Astrocyte of the cerebellum (primary cell): ENCODE measurements at regions not wholly inside any gene's neighbourhood (a gene's known extent, or its start where the extent isn't known, plus 50 kb on each side); places are given as distances from the start of the nearest gene placed in this dataset.

Experiments
- DNase-seq: peaks from one replicate; pipeline ENCODE4 v3.0.0-alpha.2; 2011; ENCODE audit warnings: low read depth
- H3K4me3 ChIP-seq: 2 replicates; pipeline ENCODE4 v1.5.1; 2011; ENCODE audit warnings: mild to moderate bottlenecking, low read depth, low read length, moderate library complexity
- CTCF ChIP-seq: IDR thresholded peaks from 2 replicates; pipeline ENCODE4 v1.5.1; 2012; ENCODE audit warnings: low read length, low read depth, moderate library complexity, mild to moderate bottlenecking; ENCODE audit errors: missing control alignments
- in situ Hi-C: cut with HindIII; loops from 2 replicates; pipeline ENCODE4 v1.10.0; 2017; ENCODE audit warnings: low sequenced_read_pairs

GRCh38 chr21:34289856-34290255 lies 74.0 kb upstream of the KCNE2 start:
- no peak overlapping the region for H3K4me3 ChIP-seq
- in situ Hi-C loops = no loop called here
- TF ChIP-seq CTCF = no peak
- no peak for DNase-seq

GRCh38 chr21:34296878-34297277 lies 66.9 kb upstream of the KCNE2 start:
- in situ Hi-C loops = no loop called here
- H3K4me3 ChIP-seq = no peak overlapping the region
- DNase-seq = no peak
- TF ChIP-seq CTCF = no peak

DNA sequence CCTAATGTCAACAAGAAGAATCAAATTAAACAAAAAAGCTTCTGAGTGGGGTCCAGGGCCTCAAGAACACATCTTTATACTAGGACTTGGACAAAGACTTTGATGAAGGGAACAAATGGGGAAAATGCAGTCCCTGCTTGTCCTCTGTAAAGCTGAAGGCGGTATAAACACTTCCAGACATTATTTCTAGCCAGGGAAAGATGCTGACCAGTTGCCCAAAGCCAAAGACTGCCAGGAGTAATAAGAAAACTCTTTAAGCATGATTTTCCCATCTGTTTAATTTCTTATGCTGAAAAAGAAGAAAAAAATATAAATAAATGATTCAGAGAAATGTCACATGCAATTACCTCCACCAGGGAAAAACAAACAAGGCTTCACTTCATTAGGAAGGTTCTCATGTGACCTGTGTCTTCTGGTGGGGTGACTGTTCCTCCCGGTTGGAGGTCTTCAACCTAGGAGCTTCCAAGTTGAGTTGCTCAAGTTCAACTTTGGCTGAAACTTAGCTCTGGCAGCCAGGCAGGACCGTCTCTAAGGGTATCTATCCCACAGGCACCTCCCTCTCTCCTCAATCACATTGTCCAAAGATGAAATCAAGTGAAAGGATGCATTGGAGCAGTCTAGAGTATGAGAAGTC lies 65.2 kb upstream of the KCNE2 start:
- no peak for DNase-seq
- in situ Hi-C loops = no loop called here
- no peak for TF ChIP-seq CTCF
- no peak overlapping the region for H3K4me3 ChIP-seq

GRCh38 chr21:34299168-34299539 lies 64.7 kb upstream of the KCNE2 start:
- no peak overlapping the region for H3K4me3 ChIP-seq
- in situ Hi-C loops = no loop called here
- no peak for TF ChIP-seq CTCF
- no peak for DNase-seq

GRCh38 chr21:34302521-34302920 lies 61.3 kb upstream of the KCNE2 start:
- no peak for TF ChIP-seq CTCF
- DNase-seq = no peak
- H3K4me3 ChIP-seq = no peak overlapping the region
- in situ Hi-C loops = no loop called here

- TF ChIP-seq CTCF = no peak
- no peak for DNase-seq
- H3K4me3 ChIP-seq = no peak overlapping the region
- in situ Hi-C loops = no loop called here
Measured at GRCh38 chr21:34305605-34306604, 57.9 kb upstream of the KCNE2 start.
